ENCODE measurements at regions not wholly inside any gene's neighbourhood (a gene's known extent, or its start where the extent isn't known, plus 50 kb on each side); places are given as distances from the start of the nearest gene placed in this dataset.

GRCh38 chr15:95446854-95447253 is 883.6 kb upstream of the NR2F2 start:
- H3K27ac ChIP-seq (ENCODE audit: low read depth) = no peak overlapping the region
- no peaks in the 10 kb centered on the region for H3K79me2 ChIP-seq (replicated peaks; ENCODE audit: insufficient read depth)
- no peaks in the 10 kb centered on the region for H3K9me3 Mint-ChIP-seq
- H3K4me1 ChIP-seq (ENCODE audit: insufficient read depth) = no peaks in the 10 kb centered on the region
- DNase-seq (ENCODE audit: low spot score) (no peak), ATAC-seq (no peak)
- no peak for TF ChIP-seq CTCF (conservative IDR thresholded peaks at IDR 0.05; ENCODE audit: low read depth in 2 of 2)
- TF ChIP-seq ZNF331 (CRISPR knock-in tag; IDR thresholded peaks at IDR 0.05; ENCODE audit: low read depth) = no peak
- no peak for TF ChIP-seq ZNF114 (CRISPR knock-in tag; IDR thresholded peaks at IDR 0.05)
- no peak for TF ChIP-seq CREB1 (CRISPR knock-in tag; IDR thresholded peaks at IDR 0.05; ENCODE audit: low read depth)
- no peak for TF ChIP-seq ZNF462 (CRISPR knock-in tag; IDR thresholded peaks at IDR 0.05)
- no peak for TF ChIP-seq EZH2 (IDR thresholded peaks at IDR 0.05; ENCODE audit: low read depth, unreplicated experiment)
- no peak for TF ChIP-seq NANOG (IDR thresholded peaks at IDR 0.05; ENCODE audit: borderline replicate concordance)
- TF ChIP-seq STAT1 (IDR thresholded peaks at IDR 0.05; ENCODE audit: unreplicated experiment) = no peak
- TF ChIP-seq POLR2AphosphoS5 (IDR thresholded peaks at IDR 0.05; ENCODE audit: low read depth) = no peak
- TF ChIP-seq JUNB (IDR thresholded peaks at IDR 0.05; ENCODE audit: unreplicated experiment) = no peak
- TF ChIP-seq EZH2phosphoT487 (IDR thresholded peaks at IDR 0.05; ENCODE audit: unreplicated experiment) = no peak
- TF ChIP-seq ETS1 (IDR thresholded peaks at IDR 0.05) = no peak
- TF ChIP-seq REST (IDR thresholded peaks at IDR 0.05; ENCODE audit: unreplicated experiment) = no peak
- H3K4me3 Mint-ChIP-seq = no peak overlapping the region
- no peaks in the 10 kb centered on the region for H3K36me3 Mint-ChIP-seq (ENCODE audit: low read depth)
- H3K9me2 ChIP-seq (ENCODE audit: insufficient read depth) = peaks cover 17% of the 10 kb centered on the region; the same call in 1 of the 2 replicates
- H3K27ac Mint-ChIP-seq = no peak overlapping the region
- no peak overlapping the region for H3K4me2 ChIP-seq
- no peaks in the 10 kb centered on the region for H3F3A ChIP-seq (replicated peaks; ENCODE audit: low read depth)
- H3K4me1 Mint-ChIP-seq = no peaks in the 10 kb centered on the region; the same call in 2 of the 3 replicates
- H4K20me1 ChIP-seq (replicated peaks; ENCODE audit: insufficient read depth) = no peaks in the 10 kb centered on the region
- H2AFZ ChIP-seq = no peak overlapping the region
- H3K27me3 Mint-ChIP-seq (ENCODE audit: insufficient read depth, low read depth, poor library complexity) = no peaks in the 10 kb centered on the region
- H3K36me3 ChIP-seq (ENCODE audit: insufficient read depth) = no peaks in the 10 kb centered on the region
- no peaks in the 10 kb centered on the region for H3K27me3 ChIP-seq (ENCODE audit: insufficient read depth)
- no peak overlapping the region for H3K4me3 ChIP-seq
